HG03520 (cell line): ENCODE measurements at regions not wholly inside any gene's neighbourhood (a gene's known extent, or its start where the extent isn't known, plus 50 kb on each side); places are given as distances from the start of the nearest gene placed in this dataset.

Source experiments
- ATAC-seq: cut with Tn5 transposase; IDR thresholded peaks from one replicate; pipeline ENCODE4 v1.9.1; 2021; ENCODE audit warnings: mild to moderate bottlenecking, moderate library complexity; ENCODE audit not compliant: unreplicated experiment

DNA sequence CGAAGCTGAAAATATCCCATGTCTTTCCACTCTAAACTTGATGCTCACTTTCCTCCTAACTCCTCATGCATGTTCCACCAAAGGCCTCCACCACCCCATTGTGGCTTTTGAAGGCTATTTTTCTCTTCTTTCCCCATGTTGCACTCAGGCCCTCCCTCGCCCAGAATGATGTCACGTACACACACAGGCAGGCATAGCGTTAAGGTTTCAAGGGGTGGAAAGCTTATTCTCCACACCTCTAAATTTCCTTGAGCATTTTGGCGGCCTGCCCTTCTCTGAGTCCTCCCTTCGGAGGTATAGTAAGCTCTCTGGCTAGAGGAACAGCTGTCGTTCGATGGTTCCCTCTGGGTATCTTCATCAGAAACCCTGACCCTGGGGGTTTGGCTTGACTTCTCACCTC is 673.5 kb downstream of the ACTL7B start:
- ATAC-seq: no peak

DNA sequence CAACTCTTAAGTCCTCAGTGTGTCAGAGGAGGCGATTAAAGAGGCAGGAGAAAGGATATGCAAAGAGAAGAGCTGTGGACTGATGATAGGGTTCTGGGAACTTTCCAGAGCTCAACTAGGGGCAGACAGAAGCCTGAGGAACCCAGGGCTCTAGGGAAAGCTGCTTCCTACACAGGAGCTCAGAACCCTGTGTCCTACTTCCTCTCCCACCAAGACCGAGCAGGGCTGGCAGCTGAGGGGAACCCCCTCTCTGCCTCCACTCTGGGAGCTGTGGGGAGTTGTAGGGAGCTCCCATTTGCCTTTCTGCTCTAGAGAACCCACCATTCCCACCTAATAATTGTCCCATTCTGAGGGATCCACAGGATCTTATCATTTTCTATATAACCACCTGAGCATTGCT is 674.3 kb downstream of the ACTL7B start:
- ATAC-seq: no peak

DNA sequence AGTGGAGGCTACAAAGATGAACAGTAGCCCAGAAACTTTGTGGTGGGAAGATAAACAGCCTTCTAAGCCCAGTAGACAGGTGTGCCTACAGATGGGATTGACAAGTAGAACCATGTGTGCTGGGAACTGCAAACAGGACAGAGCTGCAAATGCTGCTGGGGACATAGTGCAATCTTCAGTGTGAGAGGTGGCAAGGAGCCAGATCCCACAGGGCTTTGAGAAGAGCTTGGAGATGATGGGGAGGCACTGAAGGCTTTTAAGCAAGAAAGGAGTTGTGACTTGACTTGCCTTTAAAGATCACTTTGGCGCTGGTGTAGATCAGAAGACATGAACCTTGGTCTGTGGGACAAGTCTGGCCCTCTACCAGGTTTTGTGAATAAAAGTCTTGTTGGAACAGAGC is 675.2 kb downstream of the ACTL7B start:
- ATAC-seq: no peak

DNA sequence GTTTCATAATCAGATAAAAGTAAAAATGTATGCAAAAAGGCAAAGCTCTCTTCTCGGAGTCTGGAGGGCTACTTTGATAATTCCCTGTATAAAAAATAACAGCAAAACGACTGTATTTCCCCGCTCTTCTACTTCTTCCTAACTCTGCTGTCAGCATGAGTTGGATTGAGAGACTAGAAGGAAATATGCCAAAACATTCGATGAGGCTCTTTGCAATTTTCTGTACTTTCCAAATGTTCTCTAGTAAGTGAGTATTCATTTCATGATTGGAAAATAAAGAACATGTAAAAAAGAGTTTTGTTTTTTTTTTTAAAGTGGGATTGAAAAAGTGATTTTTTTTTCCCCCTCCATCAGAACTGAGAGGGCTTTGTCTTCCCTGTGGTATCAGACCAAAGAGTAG is 677.5 kb downstream of the ACTL7B start:
- ATAC-seq: no peak

DNA sequence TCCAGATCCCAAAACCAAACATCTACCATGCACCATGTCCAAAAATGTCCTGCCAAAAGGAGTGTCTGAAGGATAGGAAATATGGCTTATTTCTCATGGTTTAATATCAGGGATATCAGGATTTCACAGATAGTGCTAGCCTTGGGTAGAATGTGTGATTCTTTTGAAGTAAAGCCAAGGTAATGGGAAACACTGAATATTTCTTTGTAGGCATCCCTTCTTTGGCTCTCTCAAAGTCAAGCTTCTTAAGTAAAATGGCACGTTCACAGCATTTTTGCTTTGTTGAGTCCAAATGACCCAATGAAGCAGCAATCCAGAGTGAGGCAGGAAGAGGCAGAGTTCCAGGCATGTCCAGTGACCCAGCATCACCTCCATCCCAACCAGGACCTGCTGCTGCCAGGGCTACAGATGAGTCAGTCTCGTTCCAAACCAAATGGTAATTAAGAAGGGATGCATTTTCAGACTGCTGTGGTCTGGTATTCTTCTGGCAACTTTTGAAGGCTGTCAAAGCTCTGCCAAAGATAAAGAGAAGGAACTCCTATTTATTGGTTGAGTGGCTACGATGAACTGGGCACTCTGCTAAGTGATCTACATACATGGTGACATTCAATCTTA is 678.8 kb upstream of the KLF4 start:
- ATAC-seq: no peak

DNA sequence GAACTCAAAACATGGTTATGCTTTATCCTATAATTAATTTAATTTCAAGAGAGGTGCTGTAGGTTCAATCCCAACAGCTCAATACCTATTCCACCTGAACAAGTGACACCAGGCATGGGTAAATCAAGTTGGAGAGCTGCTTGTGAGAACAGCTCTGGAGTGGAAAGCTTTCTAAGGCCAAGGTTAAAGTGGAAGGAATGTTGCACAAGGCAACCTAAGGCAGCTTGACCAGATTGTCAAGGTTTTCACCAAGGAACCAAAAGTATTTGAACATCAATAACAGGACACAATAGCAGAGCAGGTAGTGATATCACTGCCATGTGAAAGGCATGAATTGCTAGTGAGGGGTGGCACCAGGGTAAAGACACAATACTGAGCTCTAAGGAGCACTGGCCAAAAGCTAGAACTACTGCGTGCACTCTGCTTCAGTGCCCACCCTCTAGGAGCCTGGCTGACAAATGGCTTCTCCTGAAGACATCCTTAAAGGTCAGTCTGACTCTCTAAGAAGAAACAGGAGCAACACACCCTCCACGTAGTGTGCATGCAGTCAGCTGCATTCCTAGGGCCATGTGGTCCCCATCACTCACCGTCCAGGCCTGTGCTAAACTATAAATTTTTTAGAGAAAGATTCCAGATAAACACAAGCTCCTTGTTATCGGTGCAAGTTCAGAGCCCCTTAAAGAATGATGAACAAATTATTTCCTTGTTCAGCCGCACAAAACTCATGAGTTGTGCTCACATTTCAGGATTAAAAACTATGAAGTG is 677.7 kb upstream of the KLF4 start:
- no peak for ATAC-seq

DNA sequence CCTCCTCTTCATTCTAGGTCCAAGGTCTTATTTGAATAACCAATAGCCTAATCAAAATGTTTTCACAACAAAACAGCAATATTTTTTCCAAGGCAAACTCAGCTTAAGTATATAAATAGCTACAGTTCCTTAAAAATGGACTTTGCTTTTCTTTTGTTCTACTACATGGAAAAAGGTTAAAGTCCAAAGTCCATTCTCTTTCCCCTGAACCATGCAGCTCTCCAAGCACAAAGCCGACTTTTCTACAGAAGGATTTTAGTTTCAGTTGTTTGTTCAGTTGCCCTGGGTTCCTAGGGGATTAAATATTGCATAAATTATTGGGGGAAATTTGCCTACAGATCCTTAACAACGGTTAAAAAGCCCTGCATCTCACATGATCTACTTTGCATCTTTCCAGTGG is 677.0 kb upstream of the KLF4 start:
- ATAC-seq: no peak

DNA sequence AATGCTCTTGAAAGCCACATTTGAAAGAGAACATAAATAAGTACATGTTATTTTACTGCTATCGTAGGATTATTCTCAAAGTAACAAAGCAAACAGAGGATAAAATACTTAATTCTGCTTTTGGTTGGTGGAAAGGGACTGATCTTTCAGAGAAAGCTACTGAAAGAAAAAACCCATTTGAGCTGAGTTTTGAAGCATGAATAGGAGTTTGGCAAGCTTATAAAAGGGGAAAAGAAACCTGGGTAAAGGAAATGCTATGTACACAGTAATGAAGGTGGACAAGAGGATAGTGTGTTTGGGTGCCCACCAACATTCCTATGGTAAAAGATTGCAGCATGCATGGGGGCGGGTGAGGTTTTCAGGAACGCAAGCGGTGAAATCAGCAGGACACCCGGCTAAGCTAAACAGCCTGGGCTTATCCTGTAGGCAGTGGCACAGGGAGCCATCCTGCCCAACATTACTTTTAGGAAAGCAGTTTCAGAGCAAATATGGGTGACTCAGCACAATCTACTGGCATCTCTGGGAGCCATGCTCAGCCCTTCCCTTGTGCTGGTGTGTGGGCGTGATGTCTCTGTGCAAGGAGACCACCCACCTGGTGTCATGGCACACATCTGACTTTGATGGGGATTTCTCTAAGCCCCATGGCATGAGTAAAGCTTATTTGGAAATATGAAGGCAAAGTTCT is 673.9 kb upstream of the KLF4 start:
- ATAC-seq: no peak

DNA sequence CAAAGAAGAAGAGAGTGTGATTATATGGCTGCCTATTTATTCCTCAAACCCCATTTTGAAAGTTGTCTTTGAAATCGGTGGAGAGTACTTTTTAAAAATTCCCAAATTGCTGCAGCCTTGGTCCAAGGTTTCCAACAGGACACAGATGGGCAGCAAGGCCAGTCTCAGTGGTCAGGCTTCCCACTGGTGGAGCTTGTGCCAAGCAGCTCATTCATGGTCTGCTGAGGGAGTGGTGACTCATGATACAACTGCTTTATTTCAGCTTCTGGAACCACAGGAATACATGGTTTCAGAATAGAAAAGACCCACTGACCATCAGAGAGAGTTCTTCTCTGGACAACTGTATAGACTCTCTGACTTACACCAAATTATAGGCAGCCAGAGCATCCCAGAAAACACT is 673.1 kb upstream of the KLF4 start:
- no peak for ATAC-seq

DNA sequence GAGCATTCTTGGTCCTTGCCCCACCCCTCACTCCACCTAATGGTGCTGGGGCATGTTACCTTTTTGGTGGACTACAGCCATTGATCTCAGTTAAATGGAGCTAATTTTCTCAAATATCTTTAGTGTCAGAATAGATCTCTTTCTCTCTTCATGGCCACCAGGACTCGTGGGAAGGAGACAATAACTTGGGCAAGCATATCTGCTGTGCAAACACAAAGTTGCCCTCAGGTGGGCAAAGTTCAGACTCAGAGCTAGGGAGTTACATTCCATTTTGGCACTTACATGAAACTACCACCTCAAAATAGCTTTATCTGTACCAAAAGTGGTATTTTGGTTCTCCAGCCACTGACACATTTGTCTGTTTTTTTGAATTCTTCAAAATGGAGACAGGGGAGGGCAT is 671.9 kb upstream of the KLF4 start:
- no peak for ATAC-seq

DNA sequence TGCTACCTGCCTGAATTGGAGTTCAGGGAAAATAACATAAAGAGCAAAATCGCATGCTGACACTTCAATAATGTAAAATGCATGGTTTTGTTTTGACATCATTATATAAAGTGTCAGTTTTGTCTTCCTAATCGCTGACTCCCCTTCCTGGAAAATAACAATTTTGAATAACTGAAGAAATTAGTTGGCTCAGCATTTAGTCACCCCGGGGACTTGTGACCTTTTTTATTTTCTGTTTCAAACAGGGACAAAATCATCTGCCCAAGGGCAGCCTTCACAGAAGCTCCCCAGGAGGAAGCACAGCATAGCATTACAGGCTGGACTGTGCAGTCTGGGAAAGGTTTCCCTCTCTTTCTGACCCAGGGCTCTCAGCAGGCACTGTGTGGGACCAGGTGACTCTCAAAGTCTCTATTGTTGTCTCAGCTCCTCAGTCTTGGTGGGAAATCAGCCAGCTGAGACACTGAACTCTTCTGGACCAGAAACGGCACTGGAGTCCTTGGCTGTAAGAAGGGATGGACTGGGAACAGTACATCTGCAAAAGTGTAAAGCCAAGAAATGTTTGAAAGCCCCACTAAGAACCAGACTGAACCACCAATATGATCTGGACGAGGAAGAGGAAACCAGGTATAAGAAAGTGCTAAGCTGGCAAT is 671.3 kb upstream of the KLF4 start:
- ATAC-seq: no peak

DNA sequence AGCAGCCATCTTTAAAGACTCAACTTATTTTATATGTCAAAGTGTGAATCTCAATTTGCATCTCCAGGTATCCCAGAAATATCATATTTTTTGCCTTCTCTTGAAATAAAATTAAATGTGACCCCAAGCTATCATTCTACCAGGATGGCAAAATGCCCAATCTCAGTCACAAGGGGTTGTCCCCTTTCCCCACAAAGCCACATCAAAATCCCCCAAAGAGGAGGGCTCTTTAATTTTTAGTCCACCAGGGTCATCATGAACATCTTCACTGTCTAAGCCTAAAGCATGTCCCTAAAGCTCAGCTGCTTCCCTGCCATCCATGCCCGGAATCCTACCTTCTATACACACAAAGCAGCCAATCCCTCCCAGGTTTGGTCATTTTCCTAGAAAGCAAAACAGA is 670.5 kb upstream of the KLF4 start:
- no peak for ATAC-seq

DNA sequence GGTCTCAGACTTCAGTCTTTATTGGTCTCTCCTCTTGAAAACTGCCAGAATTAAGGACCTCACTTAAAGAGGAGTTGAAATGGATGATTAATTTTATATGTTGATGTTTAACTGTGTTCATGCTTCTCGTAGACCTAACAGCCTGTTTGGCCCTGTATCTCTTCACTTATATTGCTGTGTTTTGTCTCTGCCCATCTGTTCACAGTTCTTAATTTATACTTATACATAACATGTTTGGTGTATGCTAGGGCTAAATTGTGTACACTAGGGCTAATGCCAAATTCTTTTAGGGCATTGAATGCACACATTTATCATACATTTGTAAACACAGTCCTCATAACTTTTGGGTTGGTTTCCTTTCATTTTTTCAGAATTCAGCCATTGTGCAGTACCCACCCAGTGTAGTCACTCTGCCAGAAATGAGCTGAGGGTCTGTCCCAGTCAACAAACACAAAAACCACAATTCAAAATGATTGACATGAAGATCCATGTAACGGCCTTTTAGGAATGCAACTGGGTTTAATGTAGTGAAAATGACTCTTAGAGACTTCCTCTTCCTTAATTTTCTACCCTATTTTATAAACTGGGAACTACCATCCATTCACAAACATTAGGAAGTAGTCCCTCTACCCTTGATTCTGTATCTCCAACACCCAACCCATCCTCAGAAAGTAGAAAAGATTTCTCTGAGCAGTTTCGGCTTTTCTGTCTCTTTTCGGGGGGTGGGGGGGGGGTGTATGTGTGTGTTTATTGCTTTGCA is 668.8 kb upstream of the KLF4 start:
- no peak for ATAC-seq

DNA sequence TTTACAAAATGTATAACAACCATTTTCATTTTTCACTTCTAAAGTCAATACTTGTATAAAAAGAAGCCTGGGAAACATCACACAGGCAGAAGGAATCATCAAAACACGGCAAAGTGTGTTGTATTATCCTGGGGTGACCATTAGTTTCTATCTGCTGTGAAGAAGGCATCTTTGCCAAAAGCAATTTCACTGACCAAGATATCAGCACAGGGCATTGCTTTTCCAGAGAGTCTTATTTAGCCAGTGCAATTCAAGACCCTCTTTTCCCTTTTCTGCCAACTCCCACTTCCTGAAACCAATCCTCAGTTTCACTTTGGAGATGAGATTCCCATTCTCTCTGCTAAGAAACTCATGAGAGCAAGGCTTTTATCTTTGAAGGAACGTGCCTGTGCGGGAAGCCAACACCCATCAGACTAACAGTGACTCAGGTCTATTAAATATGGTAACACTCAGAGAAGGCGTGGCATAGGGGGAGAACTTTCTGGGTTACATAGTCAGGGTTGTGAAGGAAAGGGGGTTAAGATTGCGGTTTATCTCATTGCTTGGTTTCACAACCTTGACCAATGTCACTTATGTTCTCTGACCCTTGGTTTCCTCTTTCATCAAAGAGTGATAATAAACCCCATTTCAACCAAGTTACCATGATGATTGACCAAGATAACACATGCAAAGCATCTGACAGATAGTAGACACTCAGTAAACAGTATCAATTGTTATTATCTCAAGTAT is 666.9 kb upstream of the KLF4 start:
- ATAC-seq: no peak

DNA sequence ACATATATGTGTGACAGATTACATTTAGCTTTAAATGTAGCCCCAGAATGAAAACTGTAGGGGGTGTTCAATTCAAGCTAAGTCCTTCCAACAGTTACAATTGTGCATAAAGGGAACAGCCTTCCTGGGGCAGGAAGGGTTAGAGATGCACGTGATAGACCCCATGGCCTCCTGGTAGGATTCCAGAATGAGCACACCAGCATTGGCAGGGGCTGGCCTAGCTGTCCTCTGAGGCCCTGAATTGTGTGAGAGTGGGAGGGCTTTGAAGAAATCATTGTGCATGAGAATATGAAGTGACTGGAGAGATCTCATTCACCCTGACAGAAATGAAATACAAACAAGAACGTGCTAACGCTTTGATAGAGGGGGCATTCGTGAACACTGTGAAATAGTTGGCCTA is 663.8 kb upstream of the KLF4 start:
- ATAC-seq: no peak

DNA sequence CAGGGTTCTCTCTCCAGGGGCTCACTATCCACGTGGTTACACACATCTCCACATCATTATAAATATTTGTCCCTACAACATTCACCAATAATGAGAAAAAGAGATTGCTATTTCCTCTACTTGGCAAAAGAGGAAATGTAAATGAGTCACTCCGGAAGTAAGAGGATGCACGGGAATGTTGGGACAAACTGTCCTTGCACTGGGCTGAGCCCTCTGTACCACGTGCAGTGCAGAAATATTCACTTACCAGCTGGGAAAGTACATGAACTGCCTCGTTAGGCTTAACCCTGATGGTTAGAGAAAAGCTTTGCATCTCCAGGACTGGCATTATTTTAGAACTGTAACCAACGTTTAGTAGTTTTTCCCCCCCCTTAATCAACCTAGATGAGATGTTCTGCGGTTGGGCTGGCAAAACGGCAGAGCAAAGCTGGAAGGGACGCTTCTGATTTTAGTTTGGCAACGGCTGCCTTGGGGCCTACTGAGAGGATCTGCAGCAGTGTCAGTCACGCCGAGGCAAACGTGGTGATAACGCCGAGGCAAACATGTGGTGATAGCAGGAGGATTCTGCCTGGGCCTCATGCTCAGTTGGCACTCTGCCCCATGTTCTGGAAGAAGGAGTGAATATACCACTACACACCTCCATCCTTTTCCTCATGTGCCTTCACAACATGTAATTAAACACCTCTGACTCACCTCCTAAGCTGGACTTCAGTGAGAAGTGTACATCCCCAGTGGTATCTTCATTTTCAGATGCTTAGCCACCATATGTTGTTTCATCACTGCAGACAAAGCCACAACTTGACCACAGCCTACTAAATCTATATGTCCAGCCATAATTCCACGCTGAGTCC is 661.4 kb upstream of the KLF4 start:
- no peak for ATAC-seq

DNA sequence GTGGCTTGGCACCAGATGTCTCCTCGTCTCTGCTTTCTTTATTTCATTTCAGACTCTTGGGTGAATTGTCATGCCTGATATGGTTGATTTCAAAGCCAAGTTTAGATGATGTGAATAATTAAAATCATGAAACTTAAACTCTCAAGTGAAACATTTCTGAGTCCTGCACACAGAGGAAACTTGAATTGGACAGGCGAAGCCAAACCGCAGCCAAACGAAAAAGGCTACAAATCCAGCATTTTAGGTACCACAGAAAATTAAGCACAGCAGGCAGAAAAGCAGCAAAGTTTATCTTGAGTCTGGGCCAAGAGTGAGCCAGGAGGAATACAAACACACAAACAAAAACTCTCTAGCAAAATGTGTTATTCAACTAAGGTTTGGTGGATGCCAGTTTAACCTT is 659.8 kb upstream of the KLF4 start:
- ATAC-seq: no peak

DNA sequence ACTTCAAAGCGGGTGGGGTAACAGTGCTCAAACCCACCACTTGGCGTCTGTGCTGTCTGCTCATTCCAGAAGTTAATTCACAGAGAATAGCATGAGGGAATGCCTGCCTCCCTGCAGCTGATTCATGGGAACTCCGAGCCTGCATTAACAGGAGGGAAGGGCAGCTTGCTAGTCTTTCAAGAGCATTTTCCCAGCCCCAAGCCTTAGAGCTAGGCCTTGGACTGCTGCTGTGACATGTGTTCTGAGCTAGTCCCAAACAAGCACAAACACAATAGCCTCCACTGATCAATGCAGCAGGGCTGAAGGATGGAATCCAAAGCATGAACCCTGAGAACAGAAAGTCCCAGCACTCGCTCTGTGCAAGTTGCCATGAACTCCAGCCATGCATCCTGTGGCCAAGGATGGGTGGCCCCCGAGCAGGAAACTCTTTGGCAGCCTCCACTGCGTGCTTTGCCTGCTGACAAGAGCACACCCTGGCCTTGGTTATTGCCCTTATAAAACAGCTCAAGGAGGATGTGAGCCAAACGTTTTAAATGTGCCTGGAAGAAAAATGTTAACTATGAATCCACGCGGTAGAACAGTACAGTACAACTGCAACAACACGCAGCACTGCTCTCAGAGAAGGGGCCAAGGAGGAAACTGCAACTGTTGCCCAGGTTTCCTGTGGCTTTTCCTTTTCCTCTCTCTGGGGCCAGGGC is 653.1 kb upstream of the KLF4 start:
- no peak for ATAC-seq

DNA sequence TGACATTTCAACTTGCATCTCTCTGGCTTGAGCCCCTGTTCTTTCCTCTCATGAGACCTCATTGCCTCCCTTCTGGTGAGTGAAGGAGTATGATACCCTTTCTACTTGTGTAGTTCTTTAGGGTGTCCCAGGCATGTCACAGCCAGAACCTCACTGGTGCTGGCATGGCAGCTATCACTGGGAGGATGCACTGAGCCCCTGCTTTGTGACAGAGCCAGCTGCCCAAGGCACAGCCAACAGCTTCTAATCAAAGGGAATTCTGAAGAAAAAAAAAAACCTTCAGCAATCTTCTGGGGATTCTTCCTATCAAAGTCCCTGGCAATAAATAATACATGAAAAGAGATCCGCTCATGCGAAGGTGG is 652.6 kb upstream of the KLF4 start:
- ATAC-seq: no peak
